ENCODE measurements at regions not wholly inside any gene's neighbourhood (a gene's known extent, or its start where the extent isn't known, plus 50 kb on each side); places are given as distances from the start of the nearest gene placed in this dataset.
A peak's percentile ranks its signal among the peaks of the same experiment; 100 is the strongest.

DNA sequence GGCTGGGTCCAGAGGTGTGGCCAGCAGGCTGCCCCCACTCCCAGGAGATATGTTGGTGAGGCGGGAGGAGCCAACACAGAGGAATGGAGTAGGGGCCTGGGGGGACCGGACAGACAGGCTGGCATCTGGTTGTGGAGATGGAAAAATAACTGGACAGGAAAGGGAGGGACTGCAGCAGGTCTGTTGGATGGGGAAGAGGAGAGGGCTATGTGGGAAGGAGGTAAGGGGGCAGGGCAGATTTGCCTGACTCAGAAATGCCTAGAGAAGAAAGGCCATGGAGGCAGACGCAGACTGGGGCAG, 160.4 kb downstream of the TRIM29 start:
- Histone ChIP-seq H3K36me3 (ENCODE audit: insufficient read depth, low read depth, low read length) (no peaks in the 10 kb centered on the region), H3K27me3 (ENCODE audit: insufficient read depth, low read length) (peaks cover 33% of the 10 kb centered on the region; the same call in 1 of the 2 replicates), H3K27ac (ENCODE audit: low read length) (no peak overlapping the region), H3K9me3 (ENCODE audit: insufficient read depth, low read depth, low read length) (no peaks in the 10 kb centered on the region), H3K9ac (ENCODE audit: low read depth, low read length) (no peak overlapping the region), H3K4me3 (ENCODE audit: low read length) (no peak overlapping the region), H3K4me1 (ENCODE audit: insufficient read depth, low read length) (peaks cover 11% of the 10 kb centered on the region; the same call in 1 of the 2 replicates)

- Histone ChIP-seq H3K27me3 (ENCODE audit: insufficient read depth, low read length) (peaks cover 31% of the 10 kb centered on the region; the same call in 1 of the 2 replicates), H3K27ac (ENCODE audit: low read length) (no peak overlapping the region), H3K9me3 (ENCODE audit: insufficient read depth, low read depth, low read length) (no peaks in the 10 kb centered on the region), H3K9ac (ENCODE audit: low read depth, low read length) (no peak overlapping the region), H3K36me3 (ENCODE audit: insufficient read depth, low read depth, low read length) (no peaks in the 10 kb centered on the region), H3K4me3 (ENCODE audit: low read length) (no peak overlapping the region), H3K4me1 (ENCODE audit: insufficient read depth, low read length) (peaks cover 11% of the 10 kb centered on the region; the same call in 1 of the 2 replicates)
Observed at GRCh38 chr11:119976805-119977560, 160.9 kb downstream of the TRIM29 start.

DNA sequence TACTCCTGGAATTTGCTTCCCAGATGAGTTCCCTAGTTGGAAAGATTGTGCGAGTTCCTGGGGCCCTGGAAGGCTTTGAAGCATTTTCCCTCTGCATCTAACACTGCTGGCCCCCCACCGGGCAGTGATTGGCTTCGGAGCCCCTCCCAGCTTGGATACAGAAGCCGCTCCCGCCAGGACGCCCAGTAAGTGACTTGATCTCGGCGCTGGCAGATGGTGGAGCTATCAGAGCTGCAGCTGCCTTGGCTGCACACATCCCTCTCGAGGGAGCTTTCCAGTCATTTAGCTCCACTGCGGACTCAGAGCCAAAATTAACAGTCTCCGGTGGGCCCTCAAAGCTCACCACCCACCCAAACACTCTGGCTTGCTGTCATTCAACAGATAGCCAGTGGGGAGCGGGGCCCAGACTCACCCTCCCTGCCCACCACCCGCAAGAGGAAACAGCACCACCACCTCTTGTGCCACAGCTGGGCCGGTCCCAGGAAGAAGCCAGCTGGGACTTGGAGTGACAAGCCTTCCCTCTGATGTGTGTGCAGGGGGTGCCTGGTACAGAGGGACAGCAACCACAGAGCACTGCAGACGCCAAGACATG, 162.3 kb downstream of the TRIM29 start:
- Histone ChIP-seq H3K27ac (ENCODE audit: low read length) (no peak overlapping the region), H3K27me3 (ENCODE audit: insufficient read depth, low read length) (peaks cover 26% of the 10 kb centered on the region; the same call in 1 of the 2 replicates), H3K36me3 (ENCODE audit: insufficient read depth, low read depth, low read length) (no peaks in the 10 kb centered on the region), H3K4me3 (ENCODE audit: low read length) (no peak overlapping the region), H3K4me1 (ENCODE audit: insufficient read depth, low read length) (peaks cover 11% of the 10 kb centered on the region; the same call in 1 of the 2 replicates), H3K9ac (ENCODE audit: low read depth, low read length) (no peak overlapping the region), H3K9me3 (ENCODE audit: insufficient read depth, low read depth, low read length) (no peaks in the 10 kb centered on the region)

DNA sequence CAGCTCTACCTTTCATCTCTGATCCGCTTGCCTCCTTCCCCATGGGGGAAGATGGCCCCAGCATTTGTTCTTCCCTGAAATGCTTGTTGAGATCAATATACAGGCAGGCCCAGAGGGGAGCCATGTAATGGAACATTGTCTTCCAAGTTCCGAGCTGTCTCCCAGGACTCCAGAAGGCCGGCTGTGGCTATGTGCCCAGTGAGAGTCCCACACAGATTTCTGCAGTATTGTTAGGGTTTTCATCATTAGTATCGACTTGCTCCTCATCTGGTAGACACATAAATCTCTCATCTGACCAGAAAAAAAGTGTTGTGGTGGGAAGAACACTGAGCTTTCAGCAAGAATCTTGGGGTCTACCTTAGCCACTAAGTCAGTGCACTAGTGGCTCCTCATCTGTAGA, 163.4 kb downstream of the TRIM29 start:
- Histone ChIP-seq H3K9me3 (ENCODE audit: insufficient read depth, low read depth, low read length) (no peaks in the 10 kb centered on the region), H3K36me3 (ENCODE audit: insufficient read depth, low read depth, low read length) (no peaks in the 10 kb centered on the region), H3K9ac (ENCODE audit: low read depth, low read length) (no peak overlapping the region), H3K4me3 (ENCODE audit: low read length) (no peak overlapping the region), H3K4me1 (ENCODE audit: insufficient read depth, low read length) (peaks cover 11% of the 10 kb centered on the region; the same call in 1 of the 2 replicates), H3K27ac (ENCODE audit: low read length) (no peak overlapping the region), H3K27me3 (ENCODE audit: insufficient read depth, low read length) (peaks cover 26% of the 10 kb centered on the region; the same call in 1 of the 2 replicates)

DNA sequence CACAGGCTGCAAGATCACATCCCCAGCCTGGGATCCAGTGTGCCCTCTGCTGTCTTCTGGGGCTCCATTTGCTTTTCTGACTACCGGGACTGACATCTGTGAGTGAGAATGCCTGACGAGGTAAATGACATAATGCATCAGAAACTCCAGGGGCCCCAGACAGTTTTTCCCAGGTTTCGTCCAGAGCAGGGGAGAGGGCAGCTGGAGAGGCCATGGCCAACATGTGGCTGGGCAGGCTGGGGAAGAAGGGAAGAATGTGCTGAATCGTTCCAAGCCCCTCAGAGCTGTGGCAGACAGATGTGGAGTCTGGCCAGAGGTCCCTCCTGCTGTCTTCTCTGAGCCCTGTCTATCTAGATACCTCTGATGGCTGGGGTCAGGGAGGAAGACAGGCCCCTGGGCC, 163.9 kb downstream of the TRIM29 start:
- no peak overlapping the region for H3K27ac ChIP-seq (ENCODE audit: low read length)
- H3K36me3 ChIP-seq (ENCODE audit: insufficient read depth, low read depth, low read length) = no peaks in the 10 kb centered on the region
- no peak overlapping the region for H3K4me3 ChIP-seq (ENCODE audit: low read length)
- H3K9me3 ChIP-seq (ENCODE audit: insufficient read depth, low read depth, low read length) = no peaks in the 10 kb centered on the region
- peaks cover 26% of the 10 kb centered on the region; the same call in 1 of the 2 replicates for H3K27me3 ChIP-seq (ENCODE audit: insufficient read depth, low read length)
- H3K4me1 ChIP-seq (ENCODE audit: insufficient read depth, low read length) = peaks cover 11% of the 10 kb centered on the region; the same call in 1 of the 2 replicates
- H3K9ac ChIP-seq (ENCODE audit: low read depth, low read length) = no peak overlapping the region

GRCh38 chr11:119972281-119972680, 165.6 kb downstream of the TRIM29 start:
- Histone ChIP-seq H3K4me3 (ENCODE audit: low read length) (no peak overlapping the region), H3K9ac (ENCODE audit: low read depth, low read length) (no peak overlapping the region), H3K36me3 (ENCODE audit: insufficient read depth, low read depth, low read length) (no peaks in the 10 kb centered on the region), H3K27ac (ENCODE audit: low read length) (no peak overlapping the region), H3K27me3 (ENCODE audit: insufficient read depth, low read length) (peaks cover 25% of the 10 kb centered on the region; the same call in 1 of the 2 replicates), H3K9me3 (ENCODE audit: insufficient read depth, low read depth, low read length) (no peaks in the 10 kb centered on the region), H3K4me1 (ENCODE audit: insufficient read depth, low read length) (peaks cover 11% of the 10 kb centered on the region; the same call in 1 of the 2 replicates)

- H3K27ac ChIP-seq (ENCODE audit: low read length) = no peak overlapping the region
- H3K4me3 ChIP-seq (ENCODE audit: low read length) = no peak overlapping the region
- H3K9ac ChIP-seq (ENCODE audit: low read depth, low read length) = no peak overlapping the region
- peaks cover 8% of the 10 kb centered on the region; the same call in 1 of the 2 replicates for H3K4me1 ChIP-seq (ENCODE audit: insufficient read depth, low read length)
- no peaks in the 10 kb centered on the region for H3K9me3 ChIP-seq (ENCODE audit: insufficient read depth, low read depth, low read length)
- no peaks in the 10 kb centered on the region for H3K36me3 ChIP-seq (ENCODE audit: insufficient read depth, low read depth, low read length)
- H3K27me3 ChIP-seq (ENCODE audit: insufficient read depth, low read length) = peaks cover 11% of the 10 kb centered on the region; the same call in 1 of the 2 replicates
Observed at GRCh38 chr11:119970555-119971304, 167.2 kb downstream of the TRIM29 start.

DNA sequence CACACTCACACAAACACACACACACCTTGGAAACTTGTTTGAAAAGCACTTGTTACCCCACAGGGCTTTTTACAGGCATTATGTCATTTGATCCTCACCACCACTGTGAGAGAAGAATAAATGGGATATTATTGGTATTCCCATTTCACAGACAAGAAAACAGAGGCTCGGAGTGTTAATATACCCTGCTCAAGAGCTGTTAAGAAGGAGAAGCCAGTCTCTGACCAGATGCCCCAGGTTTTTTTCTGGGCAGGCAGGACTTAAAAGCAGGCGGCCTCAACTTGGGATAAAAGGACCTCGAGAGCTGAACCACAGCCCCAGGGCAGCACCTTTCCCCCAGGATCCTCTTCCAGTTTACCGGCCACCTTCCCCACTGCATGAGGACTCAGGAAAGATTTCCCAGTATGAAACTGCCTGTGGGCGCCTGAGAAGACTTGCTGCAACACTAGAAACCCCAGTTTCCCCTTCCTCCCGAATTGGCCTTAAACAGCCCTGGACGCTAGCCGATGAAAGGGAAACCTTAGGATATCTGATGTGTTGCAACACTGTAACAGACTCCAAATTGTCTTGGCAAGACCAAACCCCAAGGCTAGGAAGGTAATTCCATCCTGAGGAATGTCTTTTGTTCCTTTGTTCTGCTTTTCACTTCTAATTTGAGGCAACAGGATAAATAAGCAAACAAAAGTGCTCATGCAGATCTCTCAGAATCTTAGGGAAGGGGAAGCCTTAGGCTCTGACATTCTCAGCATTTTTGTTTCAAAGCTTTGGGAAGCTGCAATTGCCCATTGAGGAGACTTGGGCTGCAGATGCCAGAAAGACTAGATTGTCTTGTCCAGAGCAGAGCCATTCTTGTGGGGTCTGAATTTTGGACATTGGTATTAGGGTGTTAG, 173.5 kb downstream of the TRIM29 start:
- Histone ChIP-seq H3K4me1 (ENCODE audit: insufficient read depth, low read length) (peaks cover 21% of the 10 kb centered on the region), H3K27me3 (ENCODE audit: insufficient read depth, low read length) (no peaks in the 10 kb centered on the region), H3K9me3 (ENCODE audit: insufficient read depth, low read depth, low read length) (no peaks in the 10 kb centered on the region), H3K4me3 (ENCODE audit: low read length) (0 out of 2 replicates have a peak overlapping the region, but pooled peaks have one; percentile 7), H3K9ac (ENCODE audit: low read depth, low read length) (peak overlapping the region; percentile 9), H3K36me3 (ENCODE audit: insufficient read depth, low read depth, low read length) (no peaks in the 10 kb centered on the region), H3K27ac (ENCODE audit: low read length) (no peak overlapping the region)

DNA sequence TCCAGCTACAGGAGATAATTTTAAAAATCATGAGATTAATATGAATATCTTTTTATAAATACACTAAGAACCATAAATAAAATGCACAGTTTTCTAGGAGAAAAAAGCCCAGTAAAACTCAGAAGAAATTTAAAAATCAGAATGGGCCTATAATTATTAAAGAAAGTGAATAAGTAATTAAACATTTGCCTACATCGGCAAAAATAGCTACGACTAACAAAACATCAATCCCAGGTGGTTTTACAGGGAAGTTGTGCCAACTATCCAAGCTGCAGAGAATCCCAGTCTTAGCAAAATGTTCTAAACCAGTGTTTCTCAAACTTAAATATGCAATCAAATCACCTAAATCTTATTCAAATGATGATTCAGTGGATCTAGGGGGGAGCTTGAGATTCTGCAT, 180.0 kb downstream of the TRIM29 start:
- H3K27me3 ChIP-seq (ENCODE audit: insufficient read depth, low read length) = no peaks in the 10 kb centered on the region
- no peaks in the 10 kb centered on the region for H3K36me3 ChIP-seq (ENCODE audit: insufficient read depth, low read depth, low read length)
- no peak overlapping the region for H3K4me3 ChIP-seq (ENCODE audit: low read length)
- H3K9ac ChIP-seq (ENCODE audit: low read depth, low read length) = no peak overlapping the region
- 0 out of 2 replicates have a peak, but pooled peaks cover 4% of the 10 kb centered on the region for H3K4me1 ChIP-seq (ENCODE audit: insufficient read depth, low read length)
- no peak overlapping the region for H3K27ac ChIP-seq (ENCODE audit: low read length)
- H3K9me3 ChIP-seq (ENCODE audit: insufficient read depth, low read depth, low read length) = no peaks in the 10 kb centered on the region

DNA sequence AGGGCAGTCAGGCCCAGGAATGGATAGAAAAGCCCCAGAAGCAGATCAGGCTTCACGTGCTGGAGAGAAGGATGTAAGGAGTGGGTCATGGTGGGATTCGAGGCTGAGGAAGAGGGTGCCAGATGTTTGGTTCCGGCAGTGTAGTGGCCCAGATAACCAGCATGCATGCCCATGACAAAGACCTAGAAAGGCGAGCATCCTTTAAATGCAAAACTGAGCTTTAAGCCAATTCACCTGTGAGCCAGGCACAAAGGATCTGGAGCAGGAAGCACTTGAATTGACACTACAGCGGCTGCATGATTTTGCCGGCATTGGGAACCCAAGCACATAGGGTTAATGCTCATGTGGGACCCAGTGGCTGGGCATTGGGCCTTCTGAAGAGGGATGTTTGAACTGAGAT, 185.5 kb downstream of the TRIM29 start:
- no peaks in the 10 kb centered on the region for H3K27me3 ChIP-seq (ENCODE audit: insufficient read depth, low read length)
- H3K4me1 ChIP-seq (ENCODE audit: insufficient read depth, low read length) = peaks cover 4% of the 10 kb centered on the region; the same call in 1 of the 2 replicates
- H3K4me3 ChIP-seq (ENCODE audit: low read length) = no peak overlapping the region
- no peaks in the 10 kb centered on the region for H3K9me3 ChIP-seq (ENCODE audit: insufficient read depth, low read depth, low read length)
- H3K36me3 ChIP-seq (ENCODE audit: insufficient read depth, low read depth, low read length) = no peaks in the 10 kb centered on the region
- H3K9ac ChIP-seq (ENCODE audit: low read depth, low read length) = no peak overlapping the region
- H3K27ac ChIP-seq (ENCODE audit: low read length) = no peak overlapping the region

DNA sequence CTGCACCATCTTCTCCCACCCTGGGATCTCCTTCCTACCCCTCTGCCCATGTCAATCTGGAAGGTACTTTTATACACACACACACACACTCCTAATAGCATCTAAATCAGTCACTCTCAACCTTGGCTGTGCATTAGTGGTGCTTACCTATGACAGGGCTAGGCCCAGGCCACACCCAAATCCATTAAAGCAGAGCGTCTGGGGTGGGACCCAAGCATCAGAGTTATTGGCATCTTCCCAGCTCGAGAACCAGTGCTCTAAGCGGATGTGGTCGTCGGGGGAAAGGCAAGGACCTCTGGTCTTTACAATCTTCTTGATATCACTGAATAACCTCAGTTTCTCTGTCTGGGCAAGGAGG, 194.6 kb downstream of the TRIM29 start:
- Histone ChIP-seq H3K9me3 (ENCODE audit: insufficient read depth, low read depth, low read length) (no peaks in the 10 kb centered on the region), H3K27me3 (ENCODE audit: insufficient read depth, low read length) (no peaks in the 10 kb centered on the region), H3K4me1 (ENCODE audit: insufficient read depth, low read length) (peaks cover 6% of the 10 kb centered on the region; the same call in 1 of the 2 replicates), H3K4me3 (ENCODE audit: low read length) (no peak overlapping the region), H3K9ac (ENCODE audit: low read depth, low read length) (no peak overlapping the region), H3K27ac (ENCODE audit: low read length) (no peak overlapping the region), H3K36me3 (ENCODE audit: insufficient read depth, low read depth, low read length) (no peaks in the 10 kb centered on the region)

All from iPS-20b (cell line).